GM12878 (cell line): ENCODE measurements at regions not wholly inside any gene's neighbourhood (a gene's known extent, or its start where the extent isn't known, plus 50 kb on each side); places are given as distances from the start of the nearest gene placed in this dataset.

Experiments used
- ATAC-seq: fragments of 200-7000 bp; cut with Tn5 transposase; 3 replicates; pipeline ENCODE4 v1.9.1; 2020; ENCODE audit warnings: mild to moderate bottlenecking, moderate library complexity
- BruUV-seq: library from RNA; stranded (reverse); fragments of 400-500 nt; replicated peaks from 2 replicates; lab custom pipeline; 2021; lab: Mats Ljungman, UMichigan
- CTCF ChIA-PET: fragments of 300-600 bp; sonication (Branson Sonifier 250); formaldehyde crosslinking; extraction: SDS; loops from one replicate; lab custom pipeline; 2021; ENCODE audit warnings: inconsistent platforms; lab: Yijun Ruan, JAX
- POLR2A ChIA-PET: fragments of 350-600 bp; formaldehyde crosslinking; extraction: SDS; loops from one replicate; lab custom pipeline; 2021; ENCODE audit warnings: inconsistent platforms; lab: Charles Lee
- RAD21 ChIA-PET: fragments of 300-600 bp; sonication (Branson Sonifier 250); formaldehyde crosslinking; loops from one replicate; lab custom pipeline; 2023; ENCODE audit warnings: antibody characterized with exemption; ENCODE audit not compliant: unreplicated experiment; lab: Charles Lee
- SMC1A ChIA-PET: fragments of 300-600 bp; sonication (Branson Sonifier 250); formaldehyde crosslinking; loops from one replicate; lab custom pipeline; 2023; ENCODE audit not compliant: unreplicated experiment, uncharacterized antibody; lab: Charles Lee
- DNase-seq: peaks from one replicate; pipeline ENCODE4 v3.0.0-alpha.2; 2011; ENCODE audit warnings: low read depth, low spot score
- FAIRE-seq: peaks from 3 replicates; lab custom pipeline; 2011; peaks lifted over from hg19 to GRCh38; lab: Jason Lieb, UNC
- H2AFZ ChIP-seq: 2 replicates; pipeline ENCODE4 v1.6.0; 2011; ENCODE audit warnings: low read depth, low read length, control low read depth; ENCODE audit not compliant: control insufficient read depth
- H3K27ac ChIP-seq: 2 replicates; pipeline ENCODE4 v1.5.1; 2011; ENCODE audit warnings: control low read depth; ENCODE audit not compliant: control insufficient read depth, insufficient read depth
- H3K27me3 ChIP-seq, 2 experiments: replicated peaks in 1 of 2; 2 replicates each; pipeline versions ENCODE4 v1.6.0 to v1.6.1; 2011; ENCODE audit warnings: low read length in 1 of 2; ENCODE audit not compliant: control insufficient read depth in 2 of 2, insufficient read depth in 2 of 2
- H3K36me3 ChIP-seq, 2 experiments: 2 replicates each; pipeline ENCODE4 v1.5.1; 2011; ENCODE audit warnings: low read length in 1 of 2; ENCODE audit not compliant: control insufficient read depth in 2 of 2, insufficient read depth in 2 of 2
- H3K4me1 ChIP-seq: 2 replicates; pipeline ENCODE4 v1.6.1; 2011; ENCODE audit warnings: mild to moderate bottlenecking, low read length, moderate library complexity, mixed read lengths; ENCODE audit not compliant: control insufficient read depth, insufficient read depth
- H3K4me2 ChIP-seq: 2 replicates; pipeline ENCODE4 v1.6.0; 2011; ENCODE audit warnings: control low read depth; ENCODE audit not compliant: control insufficient read depth, insufficient read depth
- H3K4me3 ChIP-seq: fragments of 200-600 bp; sonication (generic); 2 replicates; pipeline ENCODE4 v1.5.1; 2016
- H3K79me2 ChIP-seq: 2 replicates; pipeline ENCODE4 v1.6.0; 2011; ENCODE audit warnings: low read length; ENCODE audit not compliant: control insufficient read depth, insufficient read depth
- H3K9ac ChIP-seq: 2 replicates; pipeline ENCODE4 v1.8.0; 2011; ENCODE audit warnings: low read length, control low read depth, mixed read lengths; ENCODE audit not compliant: control insufficient read depth, insufficient read depth
- H3K9me3 ChIP-seq: replicated peaks from 3 replicates; pipeline ENCODE4 v1.5.1; 2011; ENCODE audit warnings: mild to moderate bottlenecking, low read length; ENCODE audit not compliant: control insufficient read depth, insufficient read depth
- H4K20me1 ChIP-seq: 2 replicates; pipeline ENCODE4 v1.6.0; 2011; ENCODE audit not compliant: control insufficient read depth, insufficient read depth
- BCL3 ChIP-seq: IDR thresholded peaks from 2 replicates; pipeline ENCODE4 v1.6.1; 2011; ENCODE audit warnings: borderline replicate concordance, low read depth, mild to moderate bottlenecking, moderate library complexity, low read length; ENCODE audit not compliant: insufficient read depth, poor library complexity, severe bottlenecking
- HDAC6 ChIP-seq: fragments of 200-600 bp; sonication (generic); IDR thresholded peaks from one replicate; pipeline ENCODE4 v1.8.0; 2017; ENCODE audit warnings: antibody characterized with exemption; ENCODE audit not compliant: unreplicated experiment
- SMAD1 ChIP-seq: fragments of 450-650 bp; IDR thresholded peaks from 2 replicates; pipeline ENCODE4 v1.6.1; 2018; ENCODE audit warnings: mild to moderate bottlenecking, low read depth; ENCODE audit not compliant: partially characterized antibody
- SP1 ChIP-seq: IDR thresholded peaks from one replicate; pipeline ENCODE4 v1.6.1; 2011; ENCODE audit warnings: low read depth, low read length
- YBX1 ChIP-seq: fragments of 450-650 bp; IDR thresholded peaks from 2 replicates; pipeline ENCODE4 v1.6.1; 2016; ENCODE audit warnings: antibody characterized with exemption
- WGBS: methylation state at CpG from one replicate; pipeline ENCODE4 v1.1.6; 2016; ENCODE audit warnings: low lambda C conversion rate; ENCODE audit not compliant: insufficient replicate concordance, insufficient coverage; ENCODE audit errors: missing lambda C conversion rate; 5-methylcytosine and 5-hydroxymethylcytosine counted together
- in situ Hi-C: fragments of 300-500 bp; cut with MboI; formaldehyde crosslinking; loops from 9 replicates; pipeline ENCODE4 v1.14.3; 2018; ENCODE audit warnings: mixed read lengths
- intact Hi-C: fragments of 100-400 bp; cut with micrococcal nuclease; formaldehyde crosslinking; loops from one replicate; pipeline ENCODE4 v1.14.2; 2022; ENCODE audit not compliant: unreplicated experiment

DNA sequence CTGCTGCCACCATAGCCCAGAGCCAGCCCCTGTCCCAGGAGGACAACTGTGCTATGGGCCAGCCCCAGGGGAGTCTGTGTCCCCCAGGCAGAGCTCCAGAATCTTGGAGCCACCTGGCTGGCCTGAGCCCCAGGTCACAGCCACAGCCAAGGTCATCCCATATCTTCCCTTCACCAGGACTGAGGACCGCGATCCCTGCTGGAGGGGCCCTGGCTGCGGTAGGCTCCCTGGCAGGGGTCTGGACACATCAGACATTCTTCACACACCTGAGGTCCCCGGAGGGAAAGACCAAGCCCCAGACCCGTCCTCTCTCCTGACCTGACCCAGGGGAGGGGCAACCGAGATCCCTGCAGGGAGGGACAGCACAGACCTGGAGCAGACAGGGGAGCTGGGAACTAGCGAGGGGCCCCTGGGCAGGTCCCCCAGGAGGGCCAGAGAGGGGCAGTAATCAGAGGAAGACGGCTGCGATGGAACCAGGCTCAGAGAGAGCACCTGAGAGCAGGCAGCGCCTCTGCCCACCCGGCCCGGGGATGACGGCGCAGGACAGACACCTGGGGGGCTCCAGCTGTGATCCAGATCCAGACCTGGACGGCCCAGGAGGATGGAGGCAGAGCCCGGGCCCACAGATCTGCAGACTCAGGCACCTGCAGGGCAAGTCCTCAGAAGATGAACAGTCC is 103.2 kb upstream of the EIF5 start:
- Histone ChIP-seq H3K4me3 (no peak overlapping the region), H3K9me3 (no peaks in the 10 kb centered on the region), H3K36me3 (no peaks in the 10 kb centered on the region), H3K9ac (no peak overlapping the region), H2AFZ (no peak overlapping the region), H3K79me2 (no peaks in the 10 kb centered on the region), H3K27me3 (no peaks in the 10 kb centered on the region; a peak in 1 of 4 replicates), H4K20me1 (no peaks in the 10 kb centered on the region), H3K4me1 (no peaks in the 10 kb centered on the region), H3K4me2 (no peak overlapping the region), H3K27ac (no peak overlapping the region)
- WGBS, result 45% methylated on average over 16 of the region's 16 CpGs
- CTCF ChIA-PET, result no interaction called here
- SMC1A ChIA-PET, result no interaction called here
- TF ChIP-seq SMAD1 (no peak), HDAC6 (no peak), SP1 (no peak), YBX1 (no peak), BCL3 (no peak)
- ATAC-seq (no peak), DNase-seq (no peak), FAIRE-seq (no peak)
- POLR2A ChIA-PET, result no interaction called here
- RAD21 ChIA-PET, result no interaction called here
- in situ Hi-C loops, result no loop called here
- no TSS peak for BruUV-seq
- intact Hi-C loops, result no loop called here
